GM12892 (cell line): ENCODE measurements at regions not wholly inside any gene's neighbourhood (a gene's known extent, or its start where the extent isn't known, plus 50 kb on each side); places are given as distances from the start of the nearest gene placed in this dataset.

Source experiments
- POLR2A ChIP-seq: IDR thresholded peaks from 2 replicates; pipeline ENCODE4 v1.6.1; 2011; ENCODE audit warnings: low read depth, low read length, control low read depth
- TAF1 ChIP-seq: IDR thresholded peaks from 2 replicates; pipeline ENCODE4 v1.6.1; 2011; ENCODE audit warnings: low read depth, mild to moderate bottlenecking, control low read depth, low read length, borderline replicate concordance

GRCh38 chr10:120386896-120387295 is 70.1 kb upstream of the PLPP4 start:
- TF ChIP-seq POLR2A (no peak), TAF1 (no peak)
